Stimulated activated CD8-positive, alpha-beta memory T cell treated with anti-CD3 and anti-CD28 coated beads, Interleukin-12 subunit alpha, Interleukin-12 subunit beta, amount 100 ng/mL, for 4 hours (primary cell): ENCODE measurements at regions not wholly inside any gene's neighbourhood (a gene's known extent, or its start where the extent isn't known, plus 50 kb on each side); places are given as distances from the start of the nearest gene placed in this dataset.

Source experiments
- DNase-seq: peaks from one replicate; pipeline ENCODE4 v3.0.0-alpha.2; 2020; ENCODE audit warnings: low read depth

- DNase-seq: no peak
These were observed 559.2 kb downstream of the TNS1 start for GRCh38 chr2:217443601-217444000.

- DNase-seq: no peak
These were observed 562.8 kb downstream of the TNS1 start for GRCh38 chr2:217440000-217440399.

- no peak for DNase-seq
These were observed 564.0 kb downstream of the TNS1 start for GRCh38 chr2:217438821-217439220.

- no peak for DNase-seq
These were observed 564.7 kb downstream of the TNS1 start for GRCh38 chr2:217438136-217438535.

GRCh38 chr2:217437290-217437870 lies 565.4 kb downstream of the TNS1 start:
- DNase-seq: no peak

GRCh38 chr2:217436386-217436785 lies 566.4 kb downstream of the TNS1 start:
- no peak for DNase-seq

GRCh38 chr2:217434180-217434975 lies 568.4 kb downstream of the TNS1 start:
- no peak for DNase-seq

- DNase-seq: no peak
These were observed 569.3 kb downstream of the TNS1 start for GRCh38 chr2:217433522-217433921.

- DNase-seq: no peak
These were observed 571.1 kb downstream of the TNS1 start for GRCh38 chr2:217431577-217432269.

GRCh38 chr2:217430916-217431576 lies 571.2 kb upstream of the TNP1 start:
- no peak for DNase-seq

- no peak for DNase-seq
These were observed 570.2 kb upstream of the TNP1 start for GRCh38 chr2:217429981-217430500.

- no peak for DNase-seq
These were observed 562.0 kb upstream of the TNP1 start for GRCh38 chr2:217421834-217422233.

- DNase-seq: no peak
These were observed 561.0 kb upstream of the TNP1 start for GRCh38 chr2:217420854-217421253.

- no peak for DNase-seq
These were observed 559.3 kb upstream of the TNP1 start for GRCh38 chr2:217419055-217419671.

GRCh38 chr2:217418544-217418943 lies 558.7 kb upstream of the TNP1 start:
- no peak for DNase-seq

GRCh38 chr2:217418090-217418489 lies 558.2 kb upstream of the TNP1 start:
- DNase-seq: no peak

- DNase-seq: no peak
These were observed 557.7 kb upstream of the TNP1 start for GRCh38 chr2:217417536-217417935.

- no peak for DNase-seq
These were observed 555.5 kb upstream of the TNP1 start for GRCh38 chr2:217415316-217415715.

GRCh38 chr2:217414429-217414828 lies 554.6 kb upstream of the TNP1 start:
- no peak for DNase-seq

GRCh38 chr2:217413193-217413592 lies 553.3 kb upstream of the TNP1 start:
- DNase-seq: no peak

- no peak for DNase-seq
These were observed 552.9 kb upstream of the TNP1 start for GRCh38 chr2:217412721-217413120.

GRCh38 chr2:217412277-217412676 lies 552.4 kb upstream of the TNP1 start:
- no peak for DNase-seq
